ENCODE measurements at regions not wholly inside any gene's neighbourhood (a gene's known extent, or its start where the extent isn't known, plus 50 kb on each side); places are given as distances from the start of the nearest gene placed in this dataset.

- H3K36me3 ChIP-seq = no peaks in the 10 kb centered on the region
- intact Hi-C loops (cut with DNase I) = loop anchor here in 2 of 10 donors (10.0 kb wide), 1 partner anchor 206 kb away; no protein-coding TSS in a partner anchor
- DNase-seq (no peak), ATAC-seq (no peak)
- no peak overlapping the region for H3K27ac ChIP-seq
- no peaks in the 10 kb centered on the region for H3K9me3 ChIP-seq
- H3K27me3 ChIP-seq = no peaks in the 10 kb centered on the region
- H3K4me3 ChIP-seq = no peak overlapping the region
- TF ChIP-seq, protein P1, sequence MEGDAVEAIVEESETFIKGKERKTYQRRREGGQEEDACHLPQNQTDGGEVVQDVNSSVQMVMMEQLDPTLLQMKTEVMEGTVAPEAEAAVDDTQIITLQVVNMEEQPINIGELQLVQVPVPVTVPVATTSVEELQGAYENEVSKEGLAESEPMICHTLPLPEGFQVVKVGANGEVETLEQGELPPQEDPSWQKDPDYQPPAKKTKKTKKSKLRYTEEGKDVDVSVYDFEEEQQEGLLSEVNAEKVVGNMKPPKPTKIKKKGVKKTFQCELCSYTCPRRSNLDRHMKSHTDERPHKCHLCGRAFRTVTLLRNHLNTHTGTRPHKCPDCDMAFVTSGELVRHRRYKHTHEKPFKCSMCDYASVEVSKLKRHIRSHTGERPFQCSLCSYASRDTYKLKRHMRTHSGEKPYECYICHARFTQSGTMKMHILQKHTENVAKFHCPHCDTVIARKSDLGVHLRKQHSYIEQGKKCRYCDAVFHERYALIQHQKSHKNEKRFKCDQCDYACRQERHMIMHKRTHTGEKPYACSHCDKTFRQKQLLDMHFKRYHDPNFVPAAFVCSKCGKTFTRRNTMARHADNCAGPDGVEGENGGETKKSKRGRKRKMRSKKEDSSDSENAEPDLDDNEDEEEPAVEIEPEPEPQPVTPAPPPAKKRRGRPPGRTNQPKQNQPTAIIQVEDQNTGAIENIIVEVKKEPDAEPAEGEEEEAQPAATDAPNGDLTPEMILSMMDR (IDR thresholded peaks at IDR 0.05) = no peak
- TF ChIP-seq POLR2A (IDR thresholded peaks at IDR 0.05) = no peak
- WGBS, 4 donors = 63 to 73% (median 70%) methylated on average over 2 of the region's 2 CpGs
- peaks cover 0 to 22% (median 0%) of the 10 kb centered on the region in 12 donors for H3K4me1 ChIP-seq
Measured at GRCh38 chr7:36088553-36088952, 64.5 kb upstream of the EEPD1 start.

DNA sequence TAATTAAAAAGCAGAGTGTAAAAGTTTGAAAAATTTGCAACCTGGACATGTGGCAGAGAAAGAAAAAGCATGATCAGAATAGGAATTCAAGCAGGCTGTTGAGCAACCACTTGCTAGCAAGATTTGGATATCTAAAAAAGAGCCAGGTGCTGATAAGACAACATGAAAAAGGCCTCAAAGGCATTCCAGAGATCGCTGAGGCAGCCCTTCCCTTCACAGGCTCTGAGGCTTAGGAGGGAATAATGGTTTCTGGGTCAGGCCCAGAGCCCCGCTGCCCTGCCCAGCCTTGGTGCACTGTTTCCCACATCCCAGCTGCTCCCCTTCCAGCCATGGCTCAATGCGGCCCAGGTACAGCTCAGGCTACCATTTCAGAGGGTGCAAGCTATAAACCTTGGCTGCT, 64.1 kb upstream of the EEPD1 start:
- 31 to 33% (median 33%) methylated on average over 3 of the region's 3 CpGs for WGBS, 4 donors
- Histone ChIP-seq H3K36me3 (no peaks in the 10 kb centered on the region), H3K9me3 (no peaks in the 10 kb centered on the region), H3K4me3 (no peak overlapping the region), H3K27me3 (no peaks in the 10 kb centered on the region), H3K4me1 (peaks cover 0 to 22% (median 0%) of the 10 kb centered on the region in 12 donors), H3K27ac (no peak overlapping the region)
- TF ChIP-seq, protein P1 (IDR thresholded peaks at IDR 0.05) = no peak
- TF ChIP-seq POLR2A (IDR thresholded peaks at IDR 0.05) = no peak
- no peak for DNase-seq
- intact Hi-C loops (cut with DNase I) = loop anchor here in 2 of 10 donors (10.0 kb wide), 1 partner anchor 206 kb away; no protein-coding TSS in a partner anchor
- ATAC-seq = no peak

DNA sequence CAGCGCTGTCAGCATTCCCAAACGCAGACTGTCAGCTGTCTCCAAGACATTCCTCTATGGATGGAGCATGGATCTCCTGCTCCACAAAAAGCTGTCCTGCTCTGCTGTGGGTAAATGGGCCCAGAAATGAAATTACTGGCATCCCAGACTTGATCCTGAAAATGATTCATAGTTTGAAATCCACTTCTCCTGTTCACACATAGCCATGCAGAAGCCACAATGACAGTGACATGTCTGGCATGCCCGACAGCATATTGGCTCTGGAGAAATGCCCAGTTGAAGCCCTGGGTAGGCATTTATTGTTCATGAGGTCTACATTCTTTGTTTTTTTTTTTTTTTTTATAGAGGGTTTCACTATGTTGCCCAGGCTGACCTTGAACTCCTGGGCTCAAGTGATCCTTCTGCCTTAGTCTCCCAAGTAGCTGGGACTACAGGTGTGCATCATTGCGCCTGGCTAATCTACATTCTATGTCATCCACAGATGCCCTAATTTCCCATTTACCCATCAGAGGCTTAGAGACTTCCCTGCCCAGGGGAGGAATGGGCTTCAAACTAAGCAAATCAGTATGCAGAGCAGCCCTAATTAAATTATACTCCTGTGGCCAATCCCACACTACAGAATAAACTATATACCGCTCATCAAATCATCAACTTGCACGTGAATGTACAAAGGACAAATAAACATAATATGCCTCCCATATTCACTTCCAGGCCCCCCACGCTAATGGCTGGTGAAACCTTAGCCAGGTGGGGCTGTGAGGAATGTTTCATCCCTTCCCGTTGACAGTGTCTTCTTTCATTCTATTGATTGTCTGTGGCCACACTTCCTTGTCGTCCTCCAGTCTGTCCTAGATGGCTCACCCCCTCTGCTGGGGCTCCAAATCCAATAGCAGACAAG, 61.8 kb upstream of the EEPD1 start:
- ATAC-seq (no peak), DNase-seq (no peak)
- intact Hi-C loops (cut with DNase I) = loop anchor here in 3 of 10 donors (10.0 kb wide), 2 partner anchors 96 to 106 kb away; no protein-coding TSS in a partner anchor
- Histone ChIP-seq H3K27ac (no peak overlapping the region), H3K4me1 (peaks cover 0 to 19% (median under 1%) of the 10 kb centered on the region in 12 donors), H3K4me3 (no peak overlapping the region), H3K36me3 (no peaks in the 10 kb centered on the region), H3K27me3 (no peaks in the 10 kb centered on the region), H3K9me3 (no peaks in the 10 kb centered on the region)
- WGBS, 4 donors = 77 to 87% (median 85%) methylated on average over 9 of the region's 9 CpGs
- TF ChIP-seq POLR2A (IDR thresholded peaks at IDR 0.05) = no peak
- TF ChIP-seq, protein P1 (IDR thresholded peaks at IDR 0.05) = no peak

DNA sequence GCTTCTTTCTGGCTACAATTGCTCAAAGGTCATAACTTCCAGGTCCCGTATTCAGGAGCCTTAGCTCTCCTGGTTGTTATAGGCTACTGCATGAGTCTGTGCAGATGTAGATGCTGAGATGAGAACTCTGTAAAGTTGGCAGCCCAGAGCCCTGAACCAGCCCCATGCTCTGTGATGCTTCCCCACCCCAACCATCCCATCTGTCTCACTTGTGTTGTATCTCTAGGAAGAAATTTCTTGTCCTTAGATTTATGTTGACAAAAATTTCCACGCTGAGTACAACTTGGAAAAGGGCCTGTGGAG, 61.2 kb upstream of the EEPD1 start:
- WGBS, 4 donors = 80 to 92% (median 87%) methylated on average over 2 of the region's 2 CpGs
- Histone ChIP-seq H3K27ac (no peak overlapping the region), H3K27me3 (no peaks in the 10 kb centered on the region), H3K4me3 (no peak overlapping the region), H3K9me3 (no peaks in the 10 kb centered on the region), H3K36me3 (no peaks in the 10 kb centered on the region), H3K4me1 (peaks cover 0 to 23% (median 6%) of the 10 kb centered on the region in 12 donors)
- TF ChIP-seq, protein P1 (IDR thresholded peaks at IDR 0.05) = no peak
- TF ChIP-seq POLR2A (IDR thresholded peaks at IDR 0.05) = no peak
- no peak for ATAC-seq
- DNase-seq = no peak
- intact Hi-C loops (cut with DNase I) = loop anchor here in 3 of 10 donors (10.0 kb wide), 2 partner anchors 97 to 107 kb away; no protein-coding TSS in a partner anchor

Measured in heart left ventricle (tissue), 16 donors.